ENCODE measurements at regions not wholly inside any gene's neighbourhood (a gene's known extent, or its start where the extent isn't known, plus 50 kb on each side); places are given as distances from the start of the nearest gene placed in this dataset.

- no peak for TF ChIP-seq CTCF (IDR thresholded peaks at IDR 0.05)
- no peak for TF ChIP-seq POLR2A (IDR thresholded peaks at IDR 0.05)
- no peaks in the 10 kb centered on the region for H3K9me3 ChIP-seq
These were observed 58.9 kb upstream of the ARHGAP24 start for GRCh38 chr4:85416094-85416493.

DNA sequence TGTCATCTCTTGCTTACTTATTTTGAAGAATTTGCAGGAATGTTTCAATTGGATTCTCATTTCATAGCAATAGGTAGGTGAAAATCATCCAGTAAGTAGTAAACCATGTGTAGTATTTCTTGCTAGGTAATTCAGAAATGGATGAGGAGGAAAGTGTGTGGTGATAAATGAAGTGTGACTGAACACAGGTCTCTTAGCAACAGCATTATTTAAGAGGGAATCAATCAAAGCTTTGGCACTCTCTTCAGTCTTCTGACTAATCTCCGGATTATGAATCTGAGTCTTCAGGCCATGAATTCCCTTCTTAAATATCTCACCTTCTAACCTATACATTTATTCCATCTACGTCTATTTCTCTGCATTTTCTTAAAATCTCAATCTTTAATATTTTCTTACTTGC lies 55.8 kb upstream of the ARHGAP24 start:
- no peak for TF ChIP-seq CTCF (IDR thresholded peaks at IDR 0.05)
- no peak for TF ChIP-seq POLR2A (IDR thresholded peaks at IDR 0.05)
- Histone ChIP-seq H3K36me3 (no peaks in the 10 kb centered on the region), H3K27ac (no peak overlapping the region), H3K4me1 (no peaks in the 10 kb centered on the region), H3K27me3 (no peaks in the 10 kb centered on the region), H3K9me3 (no peaks in the 10 kb centered on the region), H3K4me3 (no peak overlapping the region)
- no peak for DNase-seq

More at GRCh38 chr4:85416094-85416493, 58.9 kb upstream of the ARHGAP24 start:
- H3K36me3 ChIP-seq, result no peaks in the 10 kb centered on the region
- no peaks in the 10 kb centered on the region for H3K27me3 ChIP-seq
- H3K4me3 ChIP-seq, result no peak overlapping the region
- H3K27ac ChIP-seq, result no peak overlapping the region
- no peak for DNase-seq
- H3K4me1 ChIP-seq, result no peaks in the 10 kb centered on the region

GRCh38 chr4:85420831-85421230 lies 54.1 kb upstream of the ARHGAP24 start:
- no peaks in the 10 kb centered on the region for H3K27me3 ChIP-seq
- no peak overlapping the region for H3K27ac ChIP-seq
- H3K36me3 ChIP-seq, result no peaks in the 10 kb centered on the region
- TF ChIP-seq CTCF (IDR thresholded peaks at IDR 0.05) (no peak), POLR2A (IDR thresholded peaks at IDR 0.05) (no peak)
- no peaks in the 10 kb centered on the region for H3K4me1 ChIP-seq
- H3K9me3 ChIP-seq, result no peaks in the 10 kb centered on the region
- peak in 1 of 3 donors; percentile 23 for DNase-seq
- H3K4me3 ChIP-seq, result no peak overlapping the region

- no peaks in the 10 kb centered on the region for H3K27me3 ChIP-seq
- H3K27ac ChIP-seq, result no peak overlapping the region
- no peak for DNase-seq
- no peak for TF ChIP-seq CTCF (IDR thresholded peaks at IDR 0.05)
- no peak for TF ChIP-seq POLR2A (IDR thresholded peaks at IDR 0.05)
- H3K36me3 ChIP-seq, result no peaks in the 10 kb centered on the region
- no peak overlapping the region for H3K4me3 ChIP-seq
- no peaks in the 10 kb centered on the region for H3K4me1 ChIP-seq
- H3K9me3 ChIP-seq, result no peaks in the 10 kb centered on the region
These were observed 51.5 kb upstream of the ARHGAP24 start for GRCh38 chr4:85423431-85423830.
